ENCODE measurements at regions not wholly inside any gene's neighbourhood (a gene's known extent, or its start where the extent isn't known, plus 50 kb on each side); places are given as distances from the start of the nearest gene placed in this dataset.

- DNase-seq (ENCODE audit: extremely low read depth, insufficient read length): no peak
- no peak for TF ChIP-seq CTCF (IDR thresholded peaks at IDR 0.05; ENCODE audit: insufficient read depth, low read length, poor library complexity, severe bottlenecking)
- Histone ChIP-seq H3K4me3 (replicated peaks; ENCODE audit: low read depth, low read length) (no peak overlapping the region), H3K36me3 (ENCODE audit: control insufficient read depth, insufficient read depth, low read length) (no peaks in the 10 kb centered on the region), H3K27me3 (replicated peaks; ENCODE audit: control insufficient read depth, insufficient read depth, low read length) (no peaks in the 10 kb centered on the region)
These were observed 163.9 kb downstream of the ETNK1 start for GRCh38 chr12:22788913-22789312.

GRCh38 chr12:22792138-22792537 lies 167.2 kb downstream of the ETNK1 start:
- Histone ChIP-seq H3K36me3 (ENCODE audit: control insufficient read depth, insufficient read depth, low read length) (no peaks in the 10 kb centered on the region), H3K27me3 (replicated peaks; ENCODE audit: control insufficient read depth, insufficient read depth, low read length) (no peaks in the 10 kb centered on the region), H3K4me3 (replicated peaks; ENCODE audit: low read depth, low read length) (no peak overlapping the region)
- no peak for TF ChIP-seq CTCF (IDR thresholded peaks at IDR 0.05; ENCODE audit: insufficient read depth, low read length, poor library complexity, severe bottlenecking)
- no peak for DNase-seq (ENCODE audit: extremely low read depth, insufficient read length)

GRCh38 chr12:22794017-22794416 lies 169.0 kb downstream of the ETNK1 start:
- no peak overlapping the region for H3K4me3 ChIP-seq (replicated peaks; ENCODE audit: low read depth, low read length)
- no peak for TF ChIP-seq CTCF (IDR thresholded peaks at IDR 0.05; ENCODE audit: insufficient read depth, low read length, poor library complexity, severe bottlenecking)
- H3K27me3 ChIP-seq (replicated peaks; ENCODE audit: control insufficient read depth, insufficient read depth, low read length): no peaks in the 10 kb centered on the region
- no peak for DNase-seq (ENCODE audit: extremely low read depth, insufficient read length)
- H3K36me3 ChIP-seq (ENCODE audit: control insufficient read depth, insufficient read depth, low read length): no peaks in the 10 kb centered on the region

GRCh38 chr12:22796941-22797630 lies 172.1 kb downstream of the ETNK1 start:
- no peak for TF ChIP-seq CTCF (IDR thresholded peaks at IDR 0.05; ENCODE audit: insufficient read depth, low read length, poor library complexity, severe bottlenecking)
- Histone ChIP-seq H3K27me3 (replicated peaks; ENCODE audit: control insufficient read depth, insufficient read depth, low read length) (no peaks in the 10 kb centered on the region), H3K4me3 (replicated peaks; ENCODE audit: low read depth, low read length) (no peak overlapping the region), H3K36me3 (ENCODE audit: control insufficient read depth, insufficient read depth, low read length) (no peaks in the 10 kb centered on the region)
- no peak for DNase-seq (ENCODE audit: extremely low read depth, insufficient read length)

GRCh38 chr12:22797701-22798100 lies 172.7 kb downstream of the ETNK1 start:
- DNase-seq (ENCODE audit: extremely low read depth, insufficient read length): no peak
- Histone ChIP-seq H3K27me3 (replicated peaks; ENCODE audit: control insufficient read depth, insufficient read depth, low read length) (no peaks in the 10 kb centered on the region), H3K36me3 (ENCODE audit: control insufficient read depth, insufficient read depth, low read length) (no peaks in the 10 kb centered on the region), H3K4me3 (replicated peaks; ENCODE audit: low read depth, low read length) (no peak overlapping the region)
- no peak for TF ChIP-seq CTCF (IDR thresholded peaks at IDR 0.05; ENCODE audit: insufficient read depth, low read length, poor library complexity, severe bottlenecking)

- no peak for DNase-seq (ENCODE audit: extremely low read depth, insufficient read length)
- no peak for TF ChIP-seq CTCF (IDR thresholded peaks at IDR 0.05; ENCODE audit: insufficient read depth, low read length, poor library complexity, severe bottlenecking)
- no peak overlapping the region for H3K4me3 ChIP-seq (replicated peaks; ENCODE audit: low read depth, low read length)
- no peaks in the 10 kb centered on the region for H3K36me3 ChIP-seq (ENCODE audit: control insufficient read depth, insufficient read depth, low read length)
- no peaks in the 10 kb centered on the region for H3K27me3 ChIP-seq (replicated peaks; ENCODE audit: control insufficient read depth, insufficient read depth, low read length)
These were observed 173.1 kb downstream of the ETNK1 start for GRCh38 chr12:22798116-22798515.
